ENCODE measurements at regions not wholly inside any gene's neighbourhood (a gene's known extent, or its start where the extent isn't known, plus 50 kb on each side); places are given as distances from the start of the nearest gene placed in this dataset.

DNA sequence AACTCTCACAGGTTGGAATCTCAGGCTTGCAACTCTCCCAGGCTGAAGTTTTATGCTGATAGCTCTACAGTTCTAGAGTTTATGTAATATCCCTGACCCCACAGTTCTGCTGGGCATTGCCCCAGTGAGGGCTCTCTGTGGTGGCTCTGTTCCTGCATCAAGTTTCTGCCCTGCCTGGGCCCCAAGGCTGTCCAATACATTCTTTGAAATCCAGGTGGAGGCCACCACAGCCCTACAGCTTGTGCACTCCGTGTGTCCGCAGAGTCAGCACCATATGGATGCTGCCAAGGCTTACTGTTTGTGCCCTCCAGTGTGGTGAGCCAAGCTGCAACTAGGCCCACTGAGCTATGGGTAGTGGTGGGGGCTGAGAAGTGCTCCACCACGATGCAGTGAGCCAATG lies 1141.2 kb upstream of the EPHA6 start:
- Histone ChIP-seq H3K4me3 (no peak overlapping the region), H3K27me3 (ENCODE audit: control insufficient read depth in 3 of 3, insufficient read depth in 3 of 3, low read length in 2 of 3) (no peaks in the 10 kb centered on the region), H3K4me1 (ENCODE audit: control insufficient read depth in 5 of 5, insufficient read depth in 5 of 5, low read length in 5 of 5) (no peaks in the 10 kb centered on the region), H3K9ac (ENCODE audit: insufficient read depth in 1 of 2, low read length in 2 of 2) (no peak overlapping the region), H3K27ac (ENCODE audit: low read depth in 1 of 2, low read length in 1 of 2) (no peak overlapping the region), H3K9me3 (ENCODE audit: control insufficient read depth in 4 of 4, insufficient read depth in 3 of 4, low read length in 3 of 4) (no peaks in the 10 kb centered on the region), H3K36me3 (ENCODE audit: control insufficient read depth in 4 of 4, insufficient read depth in 4 of 4, low read length in 4 of 4) (no peaks in the 10 kb centered on the region)
- DNase-seq = no peak
- 88 to 89% methylated on average over 3 of the region's 3 CpGs for WGBS, 2 donors
- TF ChIP-seq, protein P1, sequence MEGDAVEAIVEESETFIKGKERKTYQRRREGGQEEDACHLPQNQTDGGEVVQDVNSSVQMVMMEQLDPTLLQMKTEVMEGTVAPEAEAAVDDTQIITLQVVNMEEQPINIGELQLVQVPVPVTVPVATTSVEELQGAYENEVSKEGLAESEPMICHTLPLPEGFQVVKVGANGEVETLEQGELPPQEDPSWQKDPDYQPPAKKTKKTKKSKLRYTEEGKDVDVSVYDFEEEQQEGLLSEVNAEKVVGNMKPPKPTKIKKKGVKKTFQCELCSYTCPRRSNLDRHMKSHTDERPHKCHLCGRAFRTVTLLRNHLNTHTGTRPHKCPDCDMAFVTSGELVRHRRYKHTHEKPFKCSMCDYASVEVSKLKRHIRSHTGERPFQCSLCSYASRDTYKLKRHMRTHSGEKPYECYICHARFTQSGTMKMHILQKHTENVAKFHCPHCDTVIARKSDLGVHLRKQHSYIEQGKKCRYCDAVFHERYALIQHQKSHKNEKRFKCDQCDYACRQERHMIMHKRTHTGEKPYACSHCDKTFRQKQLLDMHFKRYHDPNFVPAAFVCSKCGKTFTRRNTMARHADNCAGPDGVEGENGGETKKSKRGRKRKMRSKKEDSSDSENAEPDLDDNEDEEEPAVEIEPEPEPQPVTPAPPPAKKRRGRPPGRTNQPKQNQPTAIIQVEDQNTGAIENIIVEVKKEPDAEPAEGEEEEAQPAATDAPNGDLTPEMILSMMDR (IDR thresholded peaks at IDR 0.05; ENCODE audit: control extremely low read depth, extremely low read depth) = no peak
- ATAC-seq (ENCODE audit: insufficient read depth, low FRiP score) = no peak

DNA sequence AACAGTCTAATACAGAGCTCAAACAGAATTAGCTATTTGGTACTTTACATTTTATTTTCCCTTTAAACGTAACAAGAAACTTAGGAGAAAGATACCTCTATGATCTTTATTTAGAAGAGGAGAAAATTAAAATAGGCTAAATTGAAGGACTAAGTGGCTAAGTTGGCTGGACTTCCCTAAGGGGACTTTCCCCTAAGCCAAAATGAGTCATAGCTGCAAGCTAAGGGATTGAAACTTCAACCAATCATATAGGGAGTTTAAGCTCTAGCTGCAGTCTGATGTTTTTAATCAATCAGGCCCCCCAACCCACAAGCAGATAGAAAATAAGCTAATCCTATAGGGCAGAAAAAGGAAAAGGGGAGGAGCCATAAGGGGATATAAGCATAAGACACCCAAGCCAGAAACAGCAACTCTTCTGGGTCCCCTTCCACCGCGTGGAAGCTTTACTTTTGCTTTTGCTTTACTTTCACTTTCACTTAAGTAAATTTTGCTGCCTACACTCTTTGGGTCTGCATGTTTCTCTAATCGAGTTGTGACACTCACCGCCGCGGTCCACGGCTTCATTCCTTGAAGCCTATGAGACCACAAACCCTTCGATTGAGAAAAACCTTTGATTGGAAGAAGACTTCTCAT lies 1108.5 kb upstream of the EPHA6 start:
- Histone ChIP-seq H3K4me3 (no peak overlapping the region), H3K9ac (ENCODE audit: insufficient read depth in 1 of 2, low read length in 2 of 2) (no peak overlapping the region), H3K36me3 (ENCODE audit: control insufficient read depth in 4 of 4, insufficient read depth in 4 of 4, low read length in 4 of 4) (no peaks in the 10 kb centered on the region), H3K27me3 (ENCODE audit: control insufficient read depth in 3 of 3, insufficient read depth in 3 of 3, low read length in 2 of 3) (no peaks in the 10 kb centered on the region), H3K27ac (ENCODE audit: low read depth in 1 of 2, low read length in 1 of 2) (no peak overlapping the region), H3K9me3 (ENCODE audit: control insufficient read depth in 4 of 4, insufficient read depth in 3 of 4, low read length in 3 of 4) (peaks cover 0 to 3% (median 0%) of the 10 kb centered on the region in 4 donors), H3K4me1 (ENCODE audit: control insufficient read depth in 5 of 5, insufficient read depth in 5 of 5, low read length in 5 of 5) (no peaks in the 10 kb centered on the region)
- DNase-seq (no peak), ATAC-seq (ENCODE audit: insufficient read depth, low FRiP score) (no peak)
- TF ChIP-seq, protein P1 (IDR thresholded peaks at IDR 0.05; ENCODE audit: control extremely low read depth, extremely low read depth) = no peak
- 81 to 86% methylated on average over 9 of the region's 9 CpGs for WGBS, 2 donors

DNA sequence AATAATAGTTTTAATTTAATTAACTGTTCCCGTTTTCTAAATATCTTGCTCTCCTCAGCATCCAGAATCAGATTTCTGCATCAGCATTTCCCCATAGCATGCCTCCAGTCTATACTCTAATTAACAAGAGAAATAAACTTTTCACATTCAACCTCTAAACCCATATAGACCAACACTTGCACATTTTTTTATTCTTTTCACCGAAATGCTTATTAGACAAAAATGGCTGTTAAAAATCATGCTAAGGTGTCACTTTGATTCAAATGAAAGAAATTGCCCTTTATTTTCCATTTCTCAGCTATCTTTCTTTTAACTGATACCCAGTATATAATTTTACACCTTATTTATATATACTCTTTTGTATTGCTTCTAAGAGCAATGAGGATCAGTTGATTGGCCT lies 1107.1 kb upstream of the EPHA6 start:
- ATAC-seq (ENCODE audit: insufficient read depth, low FRiP score) (no peak), DNase-seq (no peak)
- no peak overlapping the region for H3K4me3 ChIP-seq
- no peaks in the 10 kb centered on the region for H3K27me3 ChIP-seq (ENCODE audit: control insufficient read depth in 3 of 3, insufficient read depth in 3 of 3, low read length in 2 of 3)
- WGBS, 2 donors = 86 to 89% methylated on average over 2 of the region's 2 CpGs
- TF ChIP-seq, protein P1 (IDR thresholded peaks at IDR 0.05; ENCODE audit: control extremely low read depth, extremely low read depth) = no peak
- H3K4me1 ChIP-seq (ENCODE audit: control insufficient read depth in 5 of 5, insufficient read depth in 5 of 5, low read length in 5 of 5) = no peaks in the 10 kb centered on the region
- no peak overlapping the region for H3K27ac ChIP-seq (ENCODE audit: low read depth in 1 of 2, low read length in 1 of 2)
- no peak overlapping the region for H3K9ac ChIP-seq (ENCODE audit: insufficient read depth in 1 of 2, low read length in 2 of 2)
- peaks cover 0 to 3% (median 0%) of the 10 kb centered on the region in 4 donors for H3K9me3 ChIP-seq (ENCODE audit: control insufficient read depth in 4 of 4, insufficient read depth in 3 of 4, low read length in 3 of 4)
- H3K36me3 ChIP-seq (ENCODE audit: control insufficient read depth in 4 of 4, insufficient read depth in 4 of 4, low read length in 4 of 4) = no peaks in the 10 kb centered on the region

DNA sequence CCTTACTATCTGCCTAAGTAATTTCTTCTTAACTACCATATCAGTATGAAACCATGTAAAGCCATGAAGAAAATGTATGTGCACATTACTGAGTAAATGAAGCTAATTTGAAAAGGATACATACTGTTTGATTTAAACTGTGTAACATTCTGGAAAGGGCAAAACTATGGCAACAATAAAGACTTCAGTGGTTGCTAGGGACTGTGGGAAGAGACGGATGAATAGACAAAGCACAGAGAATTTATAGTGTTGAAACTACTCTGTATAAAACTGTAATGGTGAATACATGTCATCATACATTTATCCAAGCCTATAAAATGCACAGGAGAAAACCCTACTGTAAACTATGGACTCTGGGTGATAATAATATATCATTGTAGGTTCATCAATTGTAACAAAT lies 1103.7 kb upstream of the EPHA6 start:
- ATAC-seq (ENCODE audit: insufficient read depth, low FRiP score) (no peak), DNase-seq (no peak)
- Histone ChIP-seq H3K4me3 (no peak overlapping the region), H3K9ac (ENCODE audit: insufficient read depth in 1 of 2, low read length in 2 of 2) (no peak overlapping the region), H3K27me3 (ENCODE audit: control insufficient read depth in 3 of 3, insufficient read depth in 3 of 3, low read length in 2 of 3) (no peaks in the 10 kb centered on the region), H3K27ac (ENCODE audit: low read depth in 1 of 2, low read length in 1 of 2) (no peak overlapping the region), H3K4me1 (ENCODE audit: control insufficient read depth in 5 of 5, insufficient read depth in 5 of 5, low read length in 5 of 5) (no peaks in the 10 kb centered on the region), H3K9me3 (ENCODE audit: control insufficient read depth in 4 of 4, insufficient read depth in 3 of 4, low read length in 3 of 4) (no peaks in the 10 kb centered on the region), H3K36me3 (ENCODE audit: control insufficient read depth in 4 of 4, insufficient read depth in 4 of 4, low read length in 4 of 4) (no peaks in the 10 kb centered on the region)
- 80 to 91% methylated on average over 1 of the region's 1 CpG for WGBS, 2 donors
- TF ChIP-seq, protein P1 (IDR thresholded peaks at IDR 0.05; ENCODE audit: control extremely low read depth, extremely low read depth) = no peak
